ENCODE measurements at regions not wholly inside any gene's neighbourhood (a gene's known extent, or its start where the extent isn't known, plus 50 kb on each side); places are given as distances from the start of the nearest gene placed in this dataset.
"Not testable (repeated sequence)": the region's sequence is repeated elsewhere in the genome, so short reads cannot be mapped to it uniquely, and the experiment has no call there.

DNA sequence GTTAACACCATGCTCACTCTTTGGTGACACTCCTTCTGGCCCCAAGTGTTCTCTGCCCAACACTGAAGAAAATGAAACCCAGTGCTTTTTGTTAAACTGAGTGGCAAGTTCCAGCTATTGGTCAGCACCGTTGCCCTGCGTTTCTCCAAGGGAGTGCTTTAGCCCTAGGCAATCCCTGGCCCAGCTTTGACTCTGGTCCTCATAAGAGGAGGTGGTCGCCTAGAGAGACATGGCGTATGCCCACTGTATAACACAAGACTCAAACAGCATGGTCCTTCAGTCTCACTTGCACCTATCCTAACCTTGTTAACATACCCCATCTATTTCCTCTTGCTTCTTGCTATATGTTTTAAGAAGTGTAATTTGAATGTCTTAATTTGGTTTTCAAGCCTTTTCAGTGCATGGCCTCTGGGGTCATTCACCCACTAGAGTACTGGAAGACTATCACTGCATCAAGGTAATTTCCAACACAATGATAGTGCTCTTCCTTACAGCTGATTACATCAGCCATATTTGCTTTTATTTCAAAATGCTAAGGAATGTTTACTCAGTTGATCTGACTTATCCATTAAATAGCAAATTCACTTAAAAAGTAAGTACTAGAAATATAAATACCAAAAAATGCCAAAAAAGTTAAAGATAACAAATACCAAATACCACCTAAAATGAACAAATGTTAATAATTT, 190.5 kb upstream of the SOX21 start:
- no peak for ATAC-seq

DNA sequence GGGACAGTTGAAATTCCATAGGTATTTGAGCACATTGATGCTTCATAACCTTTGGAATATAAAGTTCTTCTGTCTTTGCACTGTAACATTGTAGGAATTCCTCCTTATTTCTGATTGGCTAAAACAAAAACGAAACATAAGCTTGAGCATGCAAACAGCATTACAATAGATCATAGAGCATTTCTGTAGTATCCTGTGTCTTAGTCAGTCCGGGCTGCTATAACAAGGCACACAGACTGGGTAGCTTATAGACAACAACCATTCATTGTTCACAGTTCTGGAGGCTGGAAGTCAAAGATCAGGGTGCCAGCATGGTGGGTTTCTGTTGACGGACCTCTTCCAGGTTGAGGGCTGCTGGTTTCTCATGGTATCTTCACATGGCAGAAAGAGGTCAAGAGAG, 188.7 kb upstream of the SOX21 start:
- no peak for ATAC-seq

DNA sequence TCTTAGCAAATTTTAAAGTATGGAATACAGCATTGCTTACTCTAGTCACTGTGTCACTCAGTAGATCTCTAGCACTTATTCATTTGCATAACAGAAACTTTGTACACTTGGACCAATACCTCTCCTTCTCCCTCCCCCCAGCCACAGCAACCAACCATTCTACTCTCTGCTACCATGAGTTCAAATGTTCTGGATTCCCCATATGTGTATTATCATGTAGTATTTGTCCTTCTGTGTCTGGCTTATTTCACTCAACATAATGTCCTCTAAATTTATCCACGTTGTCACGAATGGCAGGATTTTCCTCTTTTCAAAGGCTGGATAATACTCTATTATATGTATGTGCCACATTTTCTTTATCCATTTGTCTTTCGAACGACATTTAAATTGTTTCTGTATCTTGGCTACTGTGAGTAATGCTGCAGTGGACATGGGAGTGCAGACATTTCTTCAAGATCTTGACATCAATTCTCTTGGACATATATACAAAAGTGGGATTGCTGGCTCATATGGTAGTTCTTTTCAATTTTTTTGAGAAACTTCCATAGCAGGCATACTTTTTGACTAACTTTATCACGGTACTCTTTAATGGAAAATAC, 184.5 kb upstream of the SOX21 start:
- ATAC-seq: no peak

GRCh38 chr13:94896238-94896637, 183.9 kb upstream of the SOX21 start:
- ATAC-seq: no peak

GRCh38 chr13:94886191-94886590, 173.8 kb upstream of the SOX21 start:
- no peak for ATAC-seq

DNA sequence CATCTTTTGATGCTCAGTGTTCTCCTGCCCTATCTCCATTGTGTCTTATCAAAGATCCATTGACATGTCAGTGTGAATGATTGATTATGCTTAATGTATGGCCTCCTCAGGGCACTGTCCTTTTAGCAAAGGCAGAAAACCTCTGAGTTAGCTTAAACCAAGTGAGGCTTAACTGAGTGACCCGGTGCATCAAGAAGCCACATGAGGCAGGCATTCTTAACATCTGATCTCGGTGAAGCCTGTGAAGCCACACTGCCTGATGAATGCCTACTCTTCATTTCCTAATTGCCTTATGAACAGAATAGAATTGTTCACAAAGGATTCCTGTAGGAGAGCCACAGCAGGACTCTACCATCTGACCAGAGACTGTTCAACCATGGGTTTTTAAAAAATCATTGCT, 168.1 kb upstream of the SOX21 start:
- no peak for ATAC-seq

- no peak for ATAC-seq
These were observed 166.3 kb upstream of the SOX21 start for GRCh38 chr13:94878602-94879165.

DNA sequence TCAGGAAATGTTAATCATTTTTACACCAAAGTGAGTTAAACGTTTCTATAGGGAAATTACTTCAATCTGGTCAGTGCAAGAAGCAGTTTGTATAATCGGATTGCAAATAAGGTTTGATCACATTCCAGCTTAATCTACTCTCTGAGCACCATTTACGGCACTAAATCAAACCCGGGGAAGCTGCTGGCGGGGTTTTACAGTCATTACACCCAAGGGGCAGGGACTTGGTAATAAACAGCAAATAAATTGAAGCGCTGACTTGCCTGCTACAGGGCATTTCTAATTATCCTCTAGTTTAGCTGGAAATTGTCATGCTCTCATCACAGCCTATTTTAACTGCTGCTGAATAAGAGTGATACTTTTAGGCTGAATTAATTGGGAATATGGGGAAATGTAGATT, 152.1 kb upstream of the SOX21 start:
- ATAC-seq: no peak

- peak; percentile 34 for ATAC-seq
These were observed 148.6 kb upstream of the SOX21 start for GRCh38 chr13:94860981-94861407.

DNA sequence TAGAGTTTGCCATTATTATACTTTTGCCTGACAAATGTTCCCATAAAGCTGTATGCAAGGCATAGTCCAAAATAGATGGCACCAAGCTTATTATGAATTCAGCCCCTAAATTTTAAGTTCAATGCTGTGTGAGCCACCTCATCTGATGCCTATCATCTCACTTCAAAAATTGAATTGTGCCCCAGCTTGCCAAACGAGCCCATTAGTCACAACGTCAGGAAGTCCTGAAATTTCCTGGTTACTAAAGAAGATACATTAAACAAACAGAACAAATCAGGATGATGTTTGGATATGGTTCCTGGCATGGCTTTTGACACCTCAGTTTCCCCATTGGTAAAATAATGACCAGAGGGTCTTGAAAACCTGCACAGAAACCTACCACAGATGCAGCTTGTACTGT, 147.5 kb upstream of the SOX21 start:
- no peak for ATAC-seq

DNA sequence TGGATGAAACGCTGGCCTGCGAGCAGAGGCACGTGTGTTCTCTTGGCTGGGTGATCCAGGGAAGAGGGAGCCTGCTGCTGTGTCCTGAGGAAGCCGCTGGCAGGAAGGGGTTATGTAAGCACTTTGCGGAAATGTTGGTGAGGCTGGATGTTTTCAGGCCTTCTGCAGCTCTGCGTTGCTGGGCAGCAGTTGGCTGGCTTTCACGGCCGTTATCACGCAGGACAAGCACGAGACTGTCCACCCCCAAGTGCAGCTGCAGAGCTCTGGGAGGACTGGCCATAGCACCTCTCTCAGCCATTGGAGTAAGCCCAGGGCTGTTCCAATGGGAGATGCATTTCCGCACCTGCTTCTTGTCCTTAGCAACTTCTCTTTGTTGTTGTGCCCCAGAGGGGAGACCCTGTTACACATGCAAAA, 146.9 kb upstream of the SOX21 start:
- peak; percentile 54 for ATAC-seq

- ATAC-seq: no peak
These were observed 146.5 kb upstream of the SOX21 start for GRCh38 chr13:94858856-94859255.

GRCh38 chr13:94854688-94855087, 142.3 kb upstream of the SOX21 start:
- no peak for ATAC-seq

- ATAC-seq: no peak
These were observed 139.2 kb upstream of the SOX21 start for GRCh38 chr13:94851576-94851975.

- peak; percentile 35 for ATAC-seq
These were observed 136.9 kb upstream of the SOX21 start for GRCh38 chr13:94849254-94849653.

- ATAC-seq: no peak
These were observed 130.6 kb upstream of the SOX21 start for GRCh38 chr13:94842901-94843300.

GRCh38 chr13:94837056-94837455, 124.7 kb upstream of the SOX21 start:
- ATAC-seq: not testable (repeated sequence)

GRCh38 chr13:94829837-94830365, 117.6 kb upstream of the SOX21 start:
- ATAC-seq: no peak

- no peak for ATAC-seq
These were observed 117.0 kb upstream of the SOX21 start for GRCh38 chr13:94829185-94829836.

GRCh38 chr13:94827566-94827965, 115.2 kb upstream of the SOX21 start:
- ATAC-seq: no peak

DNA sequence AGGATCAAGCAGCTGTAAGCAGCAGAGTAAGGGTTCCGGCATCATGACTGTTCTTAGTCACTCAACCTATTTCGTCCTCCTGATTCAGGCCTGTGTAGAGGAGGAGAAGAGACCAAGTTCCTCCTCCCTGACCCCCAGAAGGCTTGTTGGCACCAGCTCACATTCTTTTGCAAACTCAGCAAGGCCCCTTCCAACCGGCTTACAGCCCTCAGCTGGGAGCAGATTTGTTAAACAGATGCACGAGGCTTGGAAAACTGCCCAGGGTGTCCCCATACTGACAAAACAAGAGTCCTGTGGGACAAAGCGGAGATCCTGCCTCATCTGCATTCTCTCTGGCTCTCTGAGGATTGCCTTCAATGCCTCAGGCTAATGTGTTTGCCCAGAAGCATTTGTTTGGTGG, 113.2 kb upstream of the SOX21 start:
- ATAC-seq: no peak

DNA sequence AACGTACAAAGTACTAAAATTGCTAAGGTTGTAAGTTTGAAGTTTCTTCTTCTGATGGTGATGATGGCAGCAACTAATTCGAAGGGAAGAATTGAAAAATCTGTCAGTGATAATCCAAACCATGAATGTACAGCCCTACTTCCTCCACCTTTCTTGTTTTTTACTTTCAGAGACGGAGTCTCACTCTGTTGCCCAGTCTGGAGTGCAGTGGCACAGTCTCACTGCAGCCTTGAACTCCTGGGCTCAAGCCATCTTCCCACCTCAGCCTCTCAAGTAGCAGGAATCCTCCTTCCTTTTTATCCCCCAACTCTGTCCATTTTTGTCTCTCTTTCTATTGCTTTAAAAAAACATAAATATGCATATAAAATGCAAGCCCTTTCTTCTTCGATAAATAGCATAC, 112.3 kb upstream of the SOX21 start:
- no peak for ATAC-seq

GRCh38 chr13:94822356-94822755, 110.0 kb upstream of the SOX21 start:
- no peak for ATAC-seq

DNA sequence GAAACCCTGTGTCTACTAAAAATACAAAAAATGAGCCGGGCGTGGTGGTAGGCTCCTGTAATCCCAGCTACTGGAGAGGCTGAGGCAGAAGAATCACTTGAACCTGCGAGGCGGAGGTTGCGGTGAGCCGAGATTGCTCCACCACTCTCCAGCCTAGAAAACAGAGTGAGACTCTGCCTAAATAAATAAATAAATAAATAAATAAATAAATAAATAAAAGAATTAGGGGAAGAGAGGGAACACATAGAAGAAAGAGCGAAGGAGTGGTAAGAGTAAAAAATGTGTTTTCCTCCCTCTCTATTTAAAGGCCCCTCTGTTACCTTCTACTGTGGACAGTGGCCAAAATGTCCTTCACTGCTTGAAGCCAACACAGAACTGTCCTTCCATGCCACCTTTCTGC, 103.9 kb upstream of the SOX21 start:
- no peak for ATAC-seq
